ENCODE measurements at regions not wholly inside any gene's neighbourhood (a gene's known extent, or its start where the extent isn't known, plus 50 kb on each side); places are given as distances from the start of the nearest gene placed in this dataset.
A peak's percentile ranks its signal among the peaks of the same experiment; 100 is the strongest.

GRCh38 chr10:62618576-62619412 lies 185.7 kb upstream of the ADO start:
- Histone ChIP-seq H3K9me3 (no peaks in the 10 kb centered on the region), H3K4me3 (no peak overlapping the region), H3K27me3 (ENCODE audit: low read depth) (no peaks in the 10 kb centered on the region), H3K4me1 (no peaks in the 10 kb centered on the region), H3K36me3 (replicated peaks) (no peaks in the 10 kb centered on the region)
- in situ Hi-C loops (cut with MboI; ENCODE audit: low sequenced_read_pairs): loop anchor here (10.0 kb wide), 2 partner anchors 196 to 536 kb away; partner anchors contain the start of gene EGR2
- DNase-seq (ENCODE audit: low spot score in 2 of 2): no peak

- DNase-seq (ENCODE audit: low spot score in 2 of 2): no peak
- H3K27me3 ChIP-seq (ENCODE audit: low read depth): no peaks in the 10 kb centered on the region
- no peak overlapping the region for H3K4me3 ChIP-seq
- H3K4me1 ChIP-seq: no peaks in the 10 kb centered on the region
- H3K9me3 ChIP-seq: no peaks in the 10 kb centered on the region
- no peaks in the 10 kb centered on the region for H3K36me3 ChIP-seq (replicated peaks)
- in situ Hi-C loops (cut with MboI; ENCODE audit: low sequenced_read_pairs): loop anchor here (10.0 kb wide), 2 partner anchors 195 to 535 kb away; partner anchors contain the start of gene EGR2
Observed at GRCh38 chr10:62619413-62619738, 185.1 kb upstream of the ADO start.

- in situ Hi-C loops (cut with MboI; ENCODE audit: low sequenced_read_pairs): no loop called here
- Histone ChIP-seq H3K27me3 (ENCODE audit: low read depth) (no peaks in the 10 kb centered on the region), H3K4me3 (no peak overlapping the region), H3K9me3 (no peaks in the 10 kb centered on the region), H3K36me3 (replicated peaks) (no peaks in the 10 kb centered on the region), H3K4me1 (no peaks in the 10 kb centered on the region)
- no peak for DNase-seq (ENCODE audit: low spot score in 2 of 2)
Observed at GRCh38 chr10:62620491-62620890, 184.0 kb upstream of the ADO start.

- 0 out of 2 replicates have a peak, but pooled peaks cover 3% of the 10 kb centered on the region for H3K4me1 ChIP-seq
- H3K9me3 ChIP-seq: no peaks in the 10 kb centered on the region
Observed at GRCh38 chr10:62623223-62623622, 181.3 kb upstream of the ADO start.

DNA sequence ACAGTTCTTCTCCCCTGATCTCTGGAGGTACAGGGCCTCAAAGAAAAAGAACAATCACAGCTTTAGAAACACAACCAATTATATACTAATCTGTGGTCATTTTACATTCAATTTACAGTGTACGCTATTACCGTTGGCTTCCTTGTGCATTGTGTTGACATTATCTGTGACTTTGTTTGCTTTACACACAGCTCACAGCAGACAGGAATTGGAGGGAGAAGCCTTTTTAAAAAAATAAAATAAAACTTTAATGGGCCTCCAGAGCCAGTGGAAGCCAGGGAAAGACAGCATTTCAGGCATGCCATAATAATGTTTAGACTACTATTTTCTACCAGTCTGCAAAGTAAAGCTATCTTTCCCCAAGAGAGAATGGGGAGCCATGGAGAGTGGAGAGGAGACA lies 179.0 kb upstream of the ADO start:
- Histone ChIP-seq H3K27me3 (ENCODE audit: low read depth) (no peaks in the 10 kb centered on the region), H3K4me3 (no peak overlapping the region), H3K9me3 (no peaks in the 10 kb centered on the region), H3K4me1 (0 out of 2 replicates have a peak, but pooled peaks cover 3% of the 10 kb centered on the region), H3K36me3 (replicated peaks) (no peaks in the 10 kb centered on the region)
- in situ Hi-C loops (cut with MboI; ENCODE audit: low sequenced_read_pairs): no loop called here
- DNase-seq (ENCODE audit: low spot score in 2 of 2): peak in 1 of 2 experiments; percentile 8

More at GRCh38 chr10:62623223-62623622, 181.3 kb upstream of the ADO start:
- H3K4me3 ChIP-seq: no peak overlapping the region
- in situ Hi-C loops (cut with MboI; ENCODE audit: low sequenced_read_pairs): no loop called here
- DNase-seq (ENCODE audit: low spot score in 2 of 2): no peak
- no peaks in the 10 kb centered on the region for H3K36me3 ChIP-seq (replicated peaks)
- H3K27me3 ChIP-seq (ENCODE audit: low read depth): no peaks in the 10 kb centered on the region

GRCh38 chr10:62626079-62626478 lies 178.4 kb upstream of the ADO start:
- Histone ChIP-seq H3K36me3 (replicated peaks) (no peaks in the 10 kb centered on the region), H3K4me1 (0 out of 2 replicates have a peak, but pooled peaks cover 3% of the 10 kb centered on the region), H3K9me3 (no peaks in the 10 kb centered on the region), H3K4me3 (no peak overlapping the region), H3K27me3 (ENCODE audit: low read depth) (no peaks in the 10 kb centered on the region)
- DNase-seq (ENCODE audit: low spot score in 2 of 2): peak in 1 of 2 experiments; percentile 26
- in situ Hi-C loops (cut with MboI; ENCODE audit: low sequenced_read_pairs): no loop called here

GRCh38 chr10:62626817-62627216 lies 177.7 kb upstream of the ADO start:
- H3K4me3 ChIP-seq: no peak overlapping the region
- no peaks in the 10 kb centered on the region for H3K27me3 ChIP-seq (ENCODE audit: low read depth)
- H3K4me1 ChIP-seq: 0 out of 2 replicates have a peak, but pooled peaks cover 3% of the 10 kb centered on the region
- H3K36me3 ChIP-seq (replicated peaks): no peaks in the 10 kb centered on the region
- in situ Hi-C loops (cut with MboI; ENCODE audit: low sequenced_read_pairs): no loop called here
- DNase-seq (ENCODE audit: low spot score in 2 of 2): no peak
- H3K9me3 ChIP-seq: no peaks in the 10 kb centered on the region

GRCh38 chr10:62627983-62628382 lies 176.5 kb upstream of the ADO start:
- Histone ChIP-seq H3K36me3 (replicated peaks) (no peaks in the 10 kb centered on the region), H3K9me3 (no peaks in the 10 kb centered on the region), H3K4me3 (no peak overlapping the region), H3K27me3 (ENCODE audit: low read depth) (no peaks in the 10 kb centered on the region), H3K4me1 (0 out of 2 replicates have a peak, but pooled peaks cover 3% of the 10 kb centered on the region)
- in situ Hi-C loops (cut with MboI; ENCODE audit: low sequenced_read_pairs): no loop called here
- DNase-seq (ENCODE audit: low spot score in 2 of 2): no peak

GRCh38 chr10:62631241-62631640 lies 173.3 kb upstream of the ADO start:
- no peak for DNase-seq (ENCODE audit: low spot score in 2 of 2)
- Histone ChIP-seq H3K4me1 (no peaks in the 10 kb centered on the region), H3K4me3 (no peak overlapping the region), H3K27me3 (ENCODE audit: low read depth) (no peaks in the 10 kb centered on the region), H3K9me3 (no peaks in the 10 kb centered on the region), H3K36me3 (replicated peaks) (no peaks in the 10 kb centered on the region)
- in situ Hi-C loops (cut with MboI; ENCODE audit: low sequenced_read_pairs): no loop called here

- Histone ChIP-seq H3K27me3 (ENCODE audit: low read depth) (no peaks in the 10 kb centered on the region), H3K4me1 (no peaks in the 10 kb centered on the region), H3K36me3 (replicated peaks) (no peaks in the 10 kb centered on the region), H3K4me3 (no peak overlapping the region), H3K9me3 (no peaks in the 10 kb centered on the region)
- no peak for DNase-seq (ENCODE audit: low spot score in 2 of 2)
- in situ Hi-C loops (cut with MboI; ENCODE audit: low sequenced_read_pairs): no loop called here
Observed at GRCh38 chr10:62632071-62632809, 172.3 kb upstream of the ADO start.

- Histone ChIP-seq H3K36me3 (replicated peaks) (no peaks in the 10 kb centered on the region), H3K4me1 (no peaks in the 10 kb centered on the region), H3K27me3 (ENCODE audit: low read depth) (no peaks in the 10 kb centered on the region), H3K9me3 (no peaks in the 10 kb centered on the region), H3K4me3 (no peak overlapping the region)
- in situ Hi-C loops (cut with MboI; ENCODE audit: low sequenced_read_pairs): no loop called here
- no peak for DNase-seq (ENCODE audit: low spot score in 2 of 2)
Observed at GRCh38 chr10:62633976-62634375, 170.5 kb upstream of the ADO start.

- Histone ChIP-seq H3K9me3 (no peaks in the 10 kb centered on the region), H3K27me3 (ENCODE audit: low read depth) (no peaks in the 10 kb centered on the region), H3K36me3 (replicated peaks) (no peaks in the 10 kb centered on the region), H3K4me1 (no peaks in the 10 kb centered on the region), H3K4me3 (no peak overlapping the region)
- no peak for DNase-seq (ENCODE audit: low spot score in 2 of 2)
- in situ Hi-C loops (cut with MboI; ENCODE audit: low sequenced_read_pairs): no loop called here
Observed at GRCh38 chr10:62634576-62634975, 169.9 kb upstream of the ADO start.

DNA sequence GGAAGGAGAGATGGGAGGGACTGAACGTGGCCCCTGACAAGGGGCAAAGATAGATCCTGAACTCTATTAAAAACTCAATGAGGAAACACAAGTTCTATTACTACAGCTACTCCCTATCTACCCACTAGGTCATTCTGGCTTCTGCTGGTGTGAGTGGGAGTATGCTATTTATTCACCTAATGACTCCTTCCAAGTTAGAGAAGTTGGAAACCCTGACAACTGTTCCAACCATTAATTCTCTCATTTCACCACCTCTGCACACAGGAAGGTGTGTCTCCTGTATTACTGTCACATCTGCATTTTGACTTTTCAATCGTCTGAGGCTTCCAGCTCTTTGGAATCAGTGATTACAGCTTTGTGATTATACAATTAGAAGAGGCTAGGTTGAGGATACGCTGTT lies 169.4 kb upstream of the ADO start:
- Histone ChIP-seq H3K36me3 (replicated peaks) (no peaks in the 10 kb centered on the region), H3K9me3 (no peaks in the 10 kb centered on the region), H3K4me1 (no peaks in the 10 kb centered on the region), H3K27me3 (ENCODE audit: low read depth) (no peaks in the 10 kb centered on the region), H3K4me3 (no peak overlapping the region)
- in situ Hi-C loops (cut with MboI; ENCODE audit: low sequenced_read_pairs): no loop called here
- no peak for DNase-seq (ENCODE audit: low spot score in 2 of 2)

DNA sequence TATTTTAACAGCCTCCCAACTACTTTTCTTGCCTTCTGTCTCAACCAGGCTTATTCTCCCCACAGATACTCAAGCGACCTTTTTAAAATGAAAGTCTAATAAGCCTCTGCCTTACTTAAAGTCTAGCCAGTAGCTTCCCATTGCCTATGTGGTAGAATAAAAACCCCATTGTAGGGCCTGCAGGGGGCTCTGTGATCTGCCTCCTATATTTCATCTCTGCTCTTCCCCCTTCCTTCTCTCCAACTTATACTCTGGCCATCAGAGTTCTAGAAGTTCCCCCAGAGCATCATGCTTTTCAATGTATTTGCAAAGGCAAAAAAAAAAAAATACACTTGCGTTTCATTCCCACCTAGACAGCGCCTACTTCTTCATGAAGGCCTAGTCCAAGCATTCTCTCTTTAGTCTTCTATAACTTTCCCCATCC lies 167.7 kb upstream of the ADO start:
- no peak for DNase-seq (ENCODE audit: low spot score in 2 of 2)
- in situ Hi-C loops (cut with MboI; ENCODE audit: low sequenced_read_pairs): no loop called here

More for the DNA sequence above, 167.7 kb upstream of the ADO start:
- Histone ChIP-seq H3K4me3 (no peak overlapping the region), H3K27me3 (ENCODE audit: low read depth) (no peaks in the 10 kb centered on the region), H3K36me3 (replicated peaks) (no peaks in the 10 kb centered on the region), H3K4me1 (no peaks in the 10 kb centered on the region), H3K9me3 (no peaks in the 10 kb centered on the region)
